Spleen (tissue), 11 donors: ENCODE measurements at regions not wholly inside any gene's neighbourhood (a gene's known extent, or its start where the extent isn't known, plus 50 kb on each side); places are given as distances from the start of the nearest gene placed in this dataset.

Experiments used
- DNase-seq: peaks from one replicate; pipeline ENCODE4 v3.0.0-alpha.2; 2020
- H3K27ac ChIP-seq, 8 donors: fragments of 200-600 bp; sonication (generic) in 7 of 8; 1 replicate in 4 of 8; 2 replicates in 4 of 8; pipeline versions ENCODE4 v1.5.0 to v1.8.0; 2016 to 2021; ENCODE audit warnings: inconsistent platforms in 4 of 8, mild to moderate bottlenecking in 4 of 8, moderate library complexity in 1 of 8
- H3K27me3 ChIP-seq, 7 donors: fragments of 200-600 bp; sonication (generic) in 6 of 7; replicated peaks in 1 of 7; 1 replicate in 4 of 7; 2 replicates in 3 of 7; pipeline versions ENCODE4 v1.5.0 to v1.8.0; 2016 to 2021; ENCODE audit warnings: inconsistent platforms in 3 of 7, mild to moderate bottlenecking in 1 of 7
- H3K36me3 ChIP-seq, 6 donors: fragments of 200-600 bp; sonication (generic) in 5 of 6; 1 replicate in 4 of 6; 2 replicates in 2 of 6; pipeline versions ENCODE4 v1.5.0 to v1.8.0; 2016 to 2021; ENCODE audit warnings: inconsistent platforms in 2 of 6
- H3K4me1 ChIP-seq, 6 donors: fragments of 200-600 bp; sonication (generic) in 5 of 6; 1 replicate in 3 of 6; 2 replicates in 3 of 6; pipeline versions ENCODE4 v1.5.0 to v1.8.0; 2016 to 2021; ENCODE audit warnings: inconsistent platforms in 3 of 6
- H3K4me3 ChIP-seq, 8 donors: fragments of 200-600 bp; sonication (generic) in 7 of 8; 1 replicate in 4 of 8; 2 replicates in 4 of 8; pipeline versions ENCODE4 v1.5.0 to v1.8.0; 2016 to 2021; ENCODE audit warnings: inconsistent platforms in 4 of 8, mild to moderate bottlenecking in 4 of 8, moderate library complexity in 2 of 8
- H3K9me3 ChIP-seq, 8 donors: fragments of 200-600 bp; sonication (generic) in 7 of 8; 1 replicate in 4 of 8; 2 replicates in 4 of 8; pipeline versions ENCODE4 v1.5.0 to v1.8.0; 2016 to 2021; ENCODE audit warnings: inconsistent platforms in 4 of 8
- POLR2A ChIP-seq, 3 donors: fragments of 450-650 bp; IDR thresholded peaks; one replicate each; pipeline ENCODE4 v1.5.1; 2017; ENCODE audit warnings: antibody characterized with exemption in 3 of 3, mild to moderate bottlenecking in 1 of 3
- POLR2AphosphoS5 ChIP-seq, 3 donors: sonication (generic); formaldehyde crosslinking; IDR thresholded peaks; one replicate each; pipeline ENCODE4 v1.5.1; 2017; ENCODE audit warnings: antibody characterized with exemption in 3 of 3
- WGBS, 5 donors: extraction: QIAGEN DNeasy Blood & Tissue Kit in 3 of 5; methylation state at CpG; one replicate each; pipeline versions ENCODE4 v1.1.5 to v1.1.7; 2013 to 2018; 5-methylcytosine and 5-hydroxymethylcytosine counted together
- intact Hi-C: fragments of 100-400 bp; cut with DNase I; formaldehyde crosslinking; loops from one replicate; pipeline ENCODE4 v1.15.0; 2023; ENCODE audit warnings: low total_unique reads
- TF ChIP-seq, protein P1 (sequence below), 11 experiments: fragments of 200-600 bp in 7 of 11; fragments of 450-650 bp in 4 of 11; sonication (generic) in 4 of 11; IDR thresholded peaks in 8 of 11; conservative IDR thresholded peaks in 3 of 11; 1 replicate in 7 of 11; 2 replicates in 4 of 11; pipeline versions ENCODE4 v1.4.0 to v1.8.0; 2016 to 2021; ENCODE audit warnings: antibody characterized with exemption in 11 of 11, inconsistent platforms in 4 of 11, mild to moderate bottlenecking in 1 of 11
- donor health status: healthy with polysubstance abuse.
- donor health status: DM: no; HTN: no; CAD: no; lungs with moderate emphysema.
- donor health status: DM: no; HTN: no; CAD: no.
- donor health status: Bipolar disorder and iron deficiency.
- donor health status: healthy.
- donor health status: DM: no; HTN: no; CAD: no.
- donor health status: DM: yes; HTN: yes; CAD: no.

DNA sequence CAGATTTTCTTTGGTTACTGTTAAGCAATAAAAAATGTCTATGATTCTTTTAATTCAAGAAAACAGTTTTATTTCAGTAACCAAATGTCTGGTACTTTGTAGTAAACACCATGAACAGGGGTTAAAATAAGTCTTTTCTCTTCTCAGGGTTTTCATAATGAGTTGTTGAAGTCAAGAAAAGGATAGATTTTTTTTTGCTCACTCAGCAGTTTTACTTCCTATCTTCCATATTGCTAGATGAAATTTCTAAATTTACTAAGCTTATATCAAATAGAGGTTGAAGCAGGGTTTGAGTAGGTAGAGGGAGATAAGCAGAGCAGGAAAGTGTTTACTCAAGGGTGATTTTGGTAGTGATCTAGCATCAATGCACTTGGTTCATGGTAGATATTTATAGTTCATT is 1031.3 kb downstream of the C4orf33 start:
- Histone ChIP-seq H3K4me3 (no peak overlapping the region), H3K4me1 (no peaks in the 10 kb centered on the region), H3K27me3 (no peaks in the 10 kb centered on the region), H3K27ac (no peak overlapping the region), H3K36me3 (no peaks in the 10 kb centered on the region), H3K9me3 (peaks cover 0 to 16% (median 2%) of the 10 kb centered on the region in 8 donors)
- TF ChIP-seq, protein P1, sequence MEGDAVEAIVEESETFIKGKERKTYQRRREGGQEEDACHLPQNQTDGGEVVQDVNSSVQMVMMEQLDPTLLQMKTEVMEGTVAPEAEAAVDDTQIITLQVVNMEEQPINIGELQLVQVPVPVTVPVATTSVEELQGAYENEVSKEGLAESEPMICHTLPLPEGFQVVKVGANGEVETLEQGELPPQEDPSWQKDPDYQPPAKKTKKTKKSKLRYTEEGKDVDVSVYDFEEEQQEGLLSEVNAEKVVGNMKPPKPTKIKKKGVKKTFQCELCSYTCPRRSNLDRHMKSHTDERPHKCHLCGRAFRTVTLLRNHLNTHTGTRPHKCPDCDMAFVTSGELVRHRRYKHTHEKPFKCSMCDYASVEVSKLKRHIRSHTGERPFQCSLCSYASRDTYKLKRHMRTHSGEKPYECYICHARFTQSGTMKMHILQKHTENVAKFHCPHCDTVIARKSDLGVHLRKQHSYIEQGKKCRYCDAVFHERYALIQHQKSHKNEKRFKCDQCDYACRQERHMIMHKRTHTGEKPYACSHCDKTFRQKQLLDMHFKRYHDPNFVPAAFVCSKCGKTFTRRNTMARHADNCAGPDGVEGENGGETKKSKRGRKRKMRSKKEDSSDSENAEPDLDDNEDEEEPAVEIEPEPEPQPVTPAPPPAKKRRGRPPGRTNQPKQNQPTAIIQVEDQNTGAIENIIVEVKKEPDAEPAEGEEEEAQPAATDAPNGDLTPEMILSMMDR (IDR thresholded peaks at IDR 0.05 in 8 of 11, conservative IDR thresholded peaks at IDR 0.05 in 3 of 11): no peak
- TF ChIP-seq POLR2AphosphoS5 (IDR thresholded peaks at IDR 0.05): no peak
- intact Hi-C loops: no loop called here
- no peak for DNase-seq

- 61 to 88% (median 86%) methylated on average over 2 to 3 of the region's 3 CpGs for WGBS, 5 donors
- DNase-seq: no peak
- H3K36me3 ChIP-seq: no peaks in the 10 kb centered on the region
- H3K27ac ChIP-seq: no peak overlapping the region
- TF ChIP-seq, protein P1 (IDR thresholded peaks at IDR 0.05 in 8 of 11, conservative IDR thresholded peaks at IDR 0.05 in 3 of 11): no peak
- TF ChIP-seq POLR2A (IDR thresholded peaks at IDR 0.05): no peak
- no peak for TF ChIP-seq POLR2AphosphoS5 (IDR thresholded peaks at IDR 0.05)
- H3K9me3 ChIP-seq: peaks cover 0 to 30% (median 6%) of the 10 kb centered on the region in 8 donors
- intact Hi-C loops: no loop called here
- no peaks in the 10 kb centered on the region for H3K27me3 ChIP-seq
- H3K4me1 ChIP-seq: no peaks in the 10 kb centered on the region
- no peak overlapping the region for H3K4me3 ChIP-seq
Measured at GRCh38 chr4:130131536-130131935, 1035.6 kb downstream of the C4orf33 start.

- intact Hi-C loops: no loop called here
- no peak for DNase-seq
- H3K9me3 ChIP-seq: no peaks in the 10 kb centered on the region
- no peaks in the 10 kb centered on the region for H3K4me1 ChIP-seq
- 71 to 86% (median 82%) methylated on average over 7 of the region's 7 CpGs for WGBS, 5 donors
- no peaks in the 10 kb centered on the region for H3K36me3 ChIP-seq
- no peak overlapping the region for H3K27ac ChIP-seq
- TF ChIP-seq, protein P1 (IDR thresholded peaks at IDR 0.05 in 8 of 11, conservative IDR thresholded peaks at IDR 0.05 in 3 of 11): no peak
- TF ChIP-seq POLR2A (IDR thresholded peaks at IDR 0.05): no peak
- no peak for TF ChIP-seq POLR2AphosphoS5 (IDR thresholded peaks at IDR 0.05)
- H3K4me3 ChIP-seq: no peak overlapping the region
- no peaks in the 10 kb centered on the region for H3K27me3 ChIP-seq
Measured at GRCh38 chr4:130141651-130142050, 1045.7 kb downstream of the C4orf33 start.

- Histone ChIP-seq H3K9me3 (peaks cover 0 to 6% (median 0%) of the 10 kb centered on the region in 8 donors), H3K36me3 (no peaks in the 10 kb centered on the region), H3K4me1 (no peaks in the 10 kb centered on the region), H3K27ac (no peak overlapping the region), H3K4me3 (no peak overlapping the region), H3K27me3 (no peaks in the 10 kb centered on the region)
- intact Hi-C loops: no loop called here
- TF ChIP-seq POLR2A (IDR thresholded peaks at IDR 0.05) (no peak), POLR2AphosphoS5 (IDR thresholded peaks at IDR 0.05) (no peak)
- TF ChIP-seq, protein P1 (IDR thresholded peaks at IDR 0.05 in 8 of 11, conservative IDR thresholded peaks at IDR 0.05 in 3 of 11): no peak
- no peak for DNase-seq
- WGBS, 5 donors: 54 to 72% (median 66%) methylated on average over 1 of the region's 1 CpG
Measured at GRCh38 chr4:130143656-130144055, 1047.7 kb downstream of the C4orf33 start.
